ENCODE measurements at regions not wholly inside any gene's neighbourhood (a gene's known extent, or its start where the extent isn't known, plus 50 kb on each side); places are given as distances from the start of the nearest gene placed in this dataset.

GRCh38 chr7:19919261-19920095 is 146.1 kb upstream of the TMEM196 start:
- TF ChIP-seq CTCF (conservative IDR thresholded peaks at IDR 0.05) (no peak), ZFX (IDR thresholded peaks at IDR 0.05) (no peak)

Data from C4-2B (cell line).